ENCODE measurements at regions not wholly inside any gene's neighbourhood (a gene's known extent, or its start where the extent isn't known, plus 50 kb on each side); places are given as distances from the start of the nearest gene placed in this dataset.

DNA sequence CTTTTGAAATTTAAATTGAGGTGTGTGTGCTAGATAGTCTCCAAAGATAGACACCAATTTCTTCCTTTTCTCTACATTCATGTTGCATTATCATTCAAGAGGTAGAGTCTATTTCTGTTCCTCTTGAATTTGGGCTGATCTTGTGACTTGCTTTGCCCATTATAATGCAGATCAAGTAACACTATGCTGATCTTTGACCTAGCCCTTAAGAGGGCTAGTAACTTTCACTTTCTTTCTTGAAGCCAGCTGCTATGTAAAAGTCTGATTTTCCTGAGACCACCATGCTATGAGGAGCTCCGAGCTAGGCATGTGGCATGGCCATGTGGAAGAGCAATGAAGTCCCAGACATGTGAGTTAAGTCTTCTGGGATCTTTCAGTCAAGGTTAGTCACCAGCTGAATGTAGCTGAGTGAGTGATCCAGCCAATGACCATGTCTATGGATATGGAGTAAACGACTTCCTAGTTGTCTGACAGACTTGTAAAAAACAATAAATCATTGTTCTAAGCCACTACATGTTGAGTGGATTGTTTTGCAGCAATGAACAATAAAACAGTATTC is 189.4 kb upstream of the CWC22 start:
- H3K4me3 ChIP-seq (ENCODE audit: low read depth, low read length): no peak overlapping the region
- POLR2A ChIA-PET: no interaction called here
- H3K9me3 ChIP-seq (ENCODE audit: control insufficient read depth, insufficient read depth, low read depth, low read length): no peaks in the 10 kb centered on the region
- no peaks in the 10 kb centered on the region for H3K4me1 ChIP-seq (ENCODE audit: control insufficient read depth, insufficient read depth, low read length)
- H3K27ac ChIP-seq (ENCODE audit: extremely low read depth, low read depth, low read length): no peak overlapping the region
- CTCF ChIA-PET: no interaction called here
- no peaks in the 10 kb centered on the region for H3K36me3 ChIP-seq (ENCODE audit: control insufficient read depth in 2 of 2, insufficient read depth in 1 of 2, low read length in 2 of 2)
- no peak for TF ChIP-seq ZNF660 (tag by site-specific recombination; IDR thresholded peaks at IDR 0.05)
- no peak for TF ChIP-seq ZNF654 (tag by site-specific recombination; IDR thresholded peaks at IDR 0.05; ENCODE audit: low read depth)
- no peak for TF ChIP-seq ZNF155 (tag by site-specific recombination; IDR thresholded peaks at IDR 0.05)
- TF ChIP-seq MZF1 (tag by site-specific recombination; IDR thresholded peaks at IDR 0.05; ENCODE audit: borderline replicate concordance): no peak

DNA sequence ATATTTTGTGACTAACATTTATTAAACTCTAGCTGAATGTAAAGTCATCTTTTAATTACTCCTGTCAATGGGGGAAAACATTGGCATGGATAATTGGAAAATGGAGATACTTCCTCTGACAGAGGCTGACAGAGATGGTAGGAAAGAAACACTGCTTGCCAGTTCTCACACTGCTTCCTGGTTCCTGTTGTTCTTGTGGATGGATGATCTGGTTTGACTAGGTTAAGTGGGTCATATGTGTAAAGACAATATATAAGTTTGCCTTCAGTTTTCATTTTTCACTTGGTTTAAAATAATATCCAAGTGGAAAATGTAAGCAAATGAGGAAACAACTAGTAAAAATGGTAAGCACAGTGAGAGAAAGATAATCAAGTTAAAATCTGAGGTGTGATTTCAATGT is 188.8 kb upstream of the CWC22 start:
- CTCF ChIA-PET: no interaction called here
- H3K9me3 ChIP-seq (ENCODE audit: control insufficient read depth, insufficient read depth, low read depth, low read length): no peaks in the 10 kb centered on the region
- no peak overlapping the region for H3K27ac ChIP-seq (ENCODE audit: extremely low read depth, low read depth, low read length)
- no peaks in the 10 kb centered on the region for H3K36me3 ChIP-seq (ENCODE audit: control insufficient read depth in 2 of 2, insufficient read depth in 1 of 2, low read length in 2 of 2)
- H3K4me1 ChIP-seq (ENCODE audit: control insufficient read depth, insufficient read depth, low read length): no peaks in the 10 kb centered on the region
- POLR2A ChIA-PET: no interaction called here
- TF ChIP-seq ZNF654 (tag by site-specific recombination; IDR thresholded peaks at IDR 0.05; ENCODE audit: low read depth) (no peak), MYNN (tag by site-specific recombination; IDR thresholded peaks at IDR 0.05; ENCODE audit: borderline replicate concordance) (no peak), OVOL3 (tag by site-specific recombination; IDR thresholded peaks at IDR 0.05) (no peak), ZNF658 (tag by site-specific recombination; IDR thresholded peaks at IDR 0.05) (no peak), SALL2 (tag by site-specific recombination; IDR thresholded peaks at IDR 0.05; ENCODE audit: borderline replicate concordance) (no peak), ZNF624 (tag by site-specific recombination; IDR thresholded peaks at IDR 0.05) (no peak), SETDB1 (IDR thresholded peaks at IDR 0.05; ENCODE audit: insufficient read length, low read length) (no peak), ZNF629 (tag by site-specific recombination; IDR thresholded peaks at IDR 0.05) (no peak)
- TF ChIP-seq, protein P1, sequence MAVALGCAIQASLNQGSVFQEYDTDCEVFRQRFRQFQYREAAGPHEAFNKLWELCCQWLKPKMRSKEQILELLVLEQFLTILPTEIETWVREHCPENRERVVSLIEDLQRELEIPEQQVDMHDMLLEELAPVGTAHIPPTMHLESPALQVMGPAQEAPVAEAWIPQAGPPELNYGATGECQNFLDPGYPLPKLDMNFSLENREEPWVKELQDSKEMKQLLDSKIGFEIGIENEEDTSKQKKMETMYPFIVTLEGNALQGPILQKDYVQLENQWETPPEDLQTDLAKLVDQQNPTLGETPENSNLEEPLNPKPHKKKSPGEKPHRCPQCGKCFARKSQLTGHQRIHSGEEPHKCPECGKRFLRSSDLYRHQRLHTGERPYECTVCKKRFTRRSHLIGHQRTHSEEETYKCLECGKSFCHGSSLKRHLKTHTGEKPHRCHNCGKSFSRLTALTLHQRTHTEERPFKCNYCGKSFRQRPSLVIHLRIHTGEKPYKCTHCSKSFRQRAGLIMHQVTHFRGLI (tag by site-specific recombination; IDR thresholded peaks at IDR 0.05): no peak
- TF ChIP-seq, protein P2, sequence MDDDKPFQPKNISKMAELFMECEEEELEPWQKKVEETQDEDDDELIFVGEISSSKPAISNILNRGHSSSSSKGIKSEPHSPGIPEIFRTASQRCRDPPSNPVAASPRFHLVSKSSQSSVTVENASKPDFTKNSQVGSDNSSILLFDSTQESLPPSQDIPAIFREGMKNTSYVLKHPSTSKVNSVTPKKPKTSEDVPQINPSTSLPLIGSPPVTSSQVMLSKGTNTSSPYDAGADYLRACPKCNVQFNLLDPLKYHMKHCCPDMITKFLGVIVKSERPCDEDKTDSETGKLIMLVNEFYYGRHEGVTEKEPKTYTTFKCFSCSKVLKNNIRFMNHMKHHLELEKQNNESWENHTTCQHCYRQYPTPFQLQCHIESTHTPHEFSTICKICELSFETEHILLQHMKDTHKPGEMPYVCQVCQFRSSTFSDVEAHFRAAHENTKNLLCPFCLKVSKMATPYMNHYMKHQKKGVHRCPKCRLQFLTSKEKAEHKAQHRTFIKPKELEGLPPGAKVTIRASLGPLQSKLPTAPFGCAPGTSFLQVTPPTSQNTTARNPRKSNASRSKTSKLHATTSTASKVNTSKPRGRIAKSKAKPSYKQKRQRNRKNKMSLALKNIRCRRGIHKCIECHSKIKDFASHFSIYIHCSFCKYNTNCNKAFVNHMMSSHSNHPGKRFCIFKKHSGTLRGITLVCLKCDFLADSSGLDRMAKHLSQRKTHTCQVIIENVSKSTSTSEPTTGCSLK (tag by site-specific recombination; IDR thresholded peaks at IDR 0.05): no peak
- H3K4me3 ChIP-seq (ENCODE audit: low read depth, low read length): no peak overlapping the region

DNA sequence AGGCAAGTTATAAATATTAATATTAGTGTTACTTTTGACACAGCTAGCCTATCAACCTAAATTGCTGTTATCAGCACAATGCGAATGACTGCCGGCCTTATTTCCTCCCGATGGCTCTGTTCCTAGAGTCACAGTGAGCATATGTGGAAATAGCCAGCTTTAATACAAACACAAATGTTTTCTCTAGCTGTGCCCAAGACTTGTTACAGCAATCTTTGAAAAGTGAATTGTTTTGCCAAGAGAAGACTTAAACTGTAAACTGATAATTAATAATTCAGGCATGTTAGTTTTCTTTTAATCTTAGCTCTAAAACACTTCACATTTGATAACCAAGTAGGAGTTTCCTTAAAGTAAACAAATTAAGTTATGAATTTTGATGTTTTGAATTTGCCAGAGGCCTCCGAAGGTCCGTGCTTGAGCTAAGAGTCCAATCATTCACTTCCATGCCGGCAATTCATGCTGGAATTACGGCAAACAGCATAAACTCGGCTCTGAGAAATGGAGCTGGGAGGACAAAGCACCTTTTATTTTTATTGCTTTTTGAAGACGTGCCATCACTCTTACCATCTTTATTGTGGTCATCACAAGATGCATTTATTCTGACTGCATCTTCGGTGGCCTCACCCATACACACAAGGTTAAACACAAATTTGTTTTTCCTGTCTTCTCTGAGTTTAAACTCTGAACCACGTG is 184.5 kb upstream of the CWC22 start:
- CTCF ChIA-PET: no interaction called here
- no peaks in the 10 kb centered on the region for H3K4me1 ChIP-seq (ENCODE audit: control insufficient read depth, insufficient read depth, low read length)
- H3K27ac ChIP-seq (ENCODE audit: extremely low read depth, low read depth, low read length): no peak overlapping the region
- H3K36me3 ChIP-seq (ENCODE audit: control insufficient read depth in 2 of 2, insufficient read depth in 1 of 2, low read length in 2 of 2): no peaks in the 10 kb centered on the region
- TF ChIP-seq ZNF335 (tag by site-specific recombination; conservative IDR thresholded peaks at IDR 0.05): peak; percentile 32; the same call in 1 of the 2 replicates
- TF ChIP-seq ZNF19 (tag by site-specific recombination; IDR thresholded peaks at IDR 0.05; ENCODE audit: low read depth): no peak
- no peaks in the 10 kb centered on the region for H3K9me3 ChIP-seq (ENCODE audit: control insufficient read depth, insufficient read depth, low read depth, low read length)
- H3K4me3 ChIP-seq (ENCODE audit: low read depth, low read length): no peak overlapping the region
- POLR2A ChIA-PET: no interaction called here
